Panc1 (cell line): ENCODE measurements at regions not wholly inside any gene's neighbourhood (a gene's known extent, or its start where the extent isn't known, plus 50 kb on each side); places are given as distances from the start of the nearest gene placed in this dataset.

Experiments
- ATAC-seq: fragments of 200-7000 bp; cut with Tn5 transposase; 2 replicates; pipeline ENCODE4 v1.9.1; 2020; ENCODE audit warnings: mild to moderate bottlenecking, moderate library complexity
- BruUV-seq: library from RNA; stranded (reverse); fragments of 400-500 nt; replicated peaks from 2 replicates; lab custom pipeline; 2021; lab: Mats Ljungman, UMichigan
- CTCF ChIA-PET: fragments of 300-600 bp; sonication (Branson Sonifier 250); formaldehyde crosslinking; loops from one replicate; lab custom pipeline; 2022; ENCODE audit warnings: antibody characterized with exemption; lab: Charles Lee
- POLR2A ChIA-PET: fragments of 300-600 bp; sonication (Branson Sonifier 250); formaldehyde crosslinking; loops from one replicate; lab custom pipeline; 2022; ENCODE audit warnings: antibody characterized with exemption; lab: Charles Lee
- DNase-seq: peaks from one replicate; pipeline ENCODE4 v3.0.0-alpha.2; 2010; ENCODE audit warnings: low read depth, low spot score
- H3K27ac ChIP-seq: 2 replicates; pipeline ENCODE4 v1.5.1; 2011; ENCODE audit warnings: mild to moderate bottlenecking, low read length, inconsistent platforms
- H3K27me3 ChIP-seq: fragments of 200-500 bp; sonication (Bioruptor generic); 2 replicates; pipeline ENCODE4 v1.6.0; 2014; ENCODE audit warnings: low read length, inconsistent platforms; ENCODE audit not compliant: control insufficient read depth, insufficient read depth
- H3K36me3 ChIP-seq: fragments of 200-500 bp; sonication (Bioruptor generic); 2 replicates; pipeline ENCODE4 v1.5.1; 2014; ENCODE audit warnings: inconsistent platforms, mild to moderate bottlenecking, low read length, moderate library complexity; ENCODE audit not compliant: control insufficient read depth, insufficient read depth
- H3K4me1 ChIP-seq: 2 replicates; pipeline ENCODE4 v1.5.1; 2011; ENCODE audit warnings: inconsistent platforms, mild to moderate bottlenecking, low read length, moderate library complexity; ENCODE audit not compliant: control insufficient read depth, insufficient read depth
- H3K4me3 ChIP-seq, 2 experiments: 2 replicates each; pipeline ENCODE4 v1.5.1; 2011 to 2012; ENCODE audit warnings: low read depth in 2 of 2, low read length in 2 of 2, mild to moderate bottlenecking in 2 of 2, inconsistent platforms in 1 of 2, moderate library complexity in 1 of 2
- H3K9me3 ChIP-seq: fragments of 200-500 bp; sonication (Bioruptor generic); 2 replicates; pipeline ENCODE4 v1.5.1; 2014; ENCODE audit warnings: low read depth, mild to moderate bottlenecking, inconsistent platforms, low read length, moderate library complexity; ENCODE audit not compliant: control insufficient read depth, insufficient read depth
- CTCF ChIP-seq: fragments of 450-650 bp; IDR thresholded peaks from 2 replicates; pipeline ENCODE4 v1.5.1; 2017; ENCODE audit warnings: mild to moderate bottlenecking
- POLR2AphosphoS5 ChIP-seq: IDR thresholded peaks from 2 replicates; pipeline ENCODE4 v1.6.1; 2012; ENCODE audit warnings: mild to moderate bottlenecking, low read depth, low read length, moderate library complexity
- REST ChIP-seq, 2 experiments: IDR thresholded peaks; 2 replicates each; pipeline ENCODE4 v1.6.1; 2011 to 2012; ENCODE audit warnings: low read depth in 2 of 2, control low read depth in 1 of 2, low read length in 1 of 2, mild to moderate bottlenecking in 1 of 2, moderate library complexity in 1 of 2; ENCODE audit not compliant: insufficient read depth in 1 of 2
- SIN3A ChIP-seq: IDR thresholded peaks from 2 replicates; pipeline ENCODE4 v1.6.1; 2012; ENCODE audit warnings: low read depth, mild to moderate bottlenecking, low read length, moderate library complexity, borderline replicate concordance; ENCODE audit not compliant: insufficient read depth
- TCF7L2 ChIP-seq: IDR thresholded peaks from 2 replicates; pipeline ENCODE4 v1.6.1; 2011; ENCODE audit warnings: mild to moderate bottlenecking, low read depth, low read length, inconsistent platforms
- in situ Hi-C: cut with HindIII; loops from 2 replicates; pipeline ENCODE4 v1.10.0; 2016; ENCODE audit warnings: low sequenced_read_pairs, low pct_unique_long_range_greater_than_20kb
- intact Hi-C: fragments of 100-400 bp; cut with micrococcal nuclease; formaldehyde crosslinking; loops from one replicate; pipeline ENCODE4 v1.10.0; 2022; ENCODE audit not compliant: unreplicated experiment

- intact Hi-C loops: no loop called here
- TF ChIP-seq POLR2AphosphoS5 (no peak), SIN3A (no peak), REST (IDR thresholded peaks at IDR 0.05; ENCODE audit: insufficient read depth in 1 of 2, low read depth in 2 of 2, low read length in 1 of 2) (no peak), CTCF (no peak), TCF7L2 (no peak)
- ATAC-seq: no peak
- in situ Hi-C loops: no loop called here
- POLR2A ChIA-PET: no interaction called here
- no peak for DNase-seq
- Histone ChIP-seq H3K27me3 (no peaks in the 10 kb centered on the region), H3K36me3 (no peaks in the 10 kb centered on the region), H3K4me1 (no peaks in the 10 kb centered on the region), H3K27ac (no peak overlapping the region), H3K4me3 (no peak overlapping the region), H3K9me3 (no peaks in the 10 kb centered on the region)
- CTCF ChIA-PET: no interaction called here
- BruUV-seq: no TSS peak
Observed at GRCh38 chr4:38468339-38468866, 195.6 kb upstream of the KLF3 start.

GRCh38 chr4:38469410-38469809 lies 194.6 kb upstream of the KLF3 start:
- H3K4me1 ChIP-seq: no peaks in the 10 kb centered on the region
- no peaks in the 10 kb centered on the region for H3K9me3 ChIP-seq
- no peaks in the 10 kb centered on the region for H3K27me3 ChIP-seq
- in situ Hi-C loops (no loop called here), intact Hi-C loops (no loop called here)
- no peak for DNase-seq
- H3K4me3 ChIP-seq: no peak overlapping the region
- no peak overlapping the region for H3K27ac ChIP-seq
- H3K36me3 ChIP-seq: no peaks in the 10 kb centered on the region
- no TSS peak for BruUV-seq
- TF ChIP-seq POLR2AphosphoS5: no peak
- no peak for TF ChIP-seq SIN3A
- no peak for TF ChIP-seq REST (IDR thresholded peaks at IDR 0.05; ENCODE audit: insufficient read depth in 1 of 2, low read depth in 2 of 2, low read length in 1 of 2)
- TF ChIP-seq TCF7L2: no peak
- TF ChIP-seq CTCF: no peak
- CTCF ChIA-PET: interaction anchor here (0.6 kb wide), 1 partner anchor 206 kb away, joined by 5 read pairs; no protein-coding TSS in a partner anchor
- ATAC-seq: no peak
- POLR2A ChIA-PET: no interaction called here
